BLaER1 treated with 17β-estradiol and CSF1 and Interleukin-3, amounts not matched to agents 10 nM and 100 nM (cell line): ENCODE measurements at regions not wholly inside any gene's neighbourhood (a gene's known extent, or its start where the extent isn't known, plus 50 kb on each side); places are given as distances from the start of the nearest gene placed in this dataset.

Experiments used
- H3K27ac ChIP-seq, 11 experiments: shearing (Covaris generic); formaldehyde crosslinking; 2 replicates each; pipeline ENCODE4 v1.8.1; 2022
- H3K27me3 ChIP-seq, 11 experiments: shearing (Covaris generic); formaldehyde crosslinking; 2 replicates each; pipeline ENCODE4 v1.8.1; 2022
- H3K36me3 ChIP-seq, 11 experiments: shearing (Covaris generic); formaldehyde crosslinking; 2 replicates each; pipeline ENCODE4 v1.8.1; 2022
- H3K4me1 ChIP-seq, 10 experiments: shearing (Covaris generic); formaldehyde crosslinking; 2 replicates each; pipeline ENCODE4 v1.8.1; 2022
- H3K4me2 ChIP-seq, 11 experiments: shearing (Covaris generic); formaldehyde crosslinking; 2 replicates each; pipeline ENCODE4 v1.8.1; 2022
- H3K4me3 ChIP-seq, 10 experiments: shearing (Covaris generic); formaldehyde crosslinking; 2 replicates each; pipeline ENCODE4 v1.8.1; 2022
- H3K9ac ChIP-seq, 11 experiments: shearing (Covaris generic); formaldehyde crosslinking; 2 replicates each; pipeline ENCODE4 v1.8.1; 2022
- H3K9me3 ChIP-seq, 11 experiments: shearing (Covaris generic); formaldehyde crosslinking; replicated peaks in 1 of 11; 2 replicates each; pipeline ENCODE4 v1.8.1; 2022
- H4K20me1 ChIP-seq, 11 experiments: shearing (Covaris generic); formaldehyde crosslinking; 2 replicates each; pipeline ENCODE4 v1.8.1; 2022
- Cebpa-rat ChIP-seq, 11 experiments: shearing (Covaris generic); IDR thresholded peaks; 2 replicates each; pipeline ENCODE4 v1.8.1; 2022

DNA sequence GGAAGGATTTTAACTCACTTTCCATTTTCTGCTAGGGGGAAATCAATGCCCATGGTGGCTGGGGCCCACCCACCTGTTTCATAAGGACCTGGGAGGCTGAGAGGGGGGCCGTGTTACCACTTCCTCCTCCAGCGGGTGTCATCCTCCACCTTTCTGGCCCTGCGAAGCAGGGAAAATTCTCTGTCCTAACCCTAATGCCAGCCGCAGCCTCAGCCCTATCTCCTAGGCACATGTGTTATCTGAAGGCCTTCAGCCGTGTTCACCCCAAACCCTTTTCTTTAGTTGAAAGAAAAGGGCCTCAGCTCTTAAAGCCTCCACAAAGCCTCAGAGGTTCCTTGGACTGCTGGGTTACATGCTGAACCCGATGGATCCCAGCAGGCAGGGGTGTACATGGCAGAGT lies 55.4 kb upstream of the NECTIN1 start:
- H3K9ac ChIP-seq, result no peak overlapping the region
- no peak for TF ChIP-seq Cebpa-rat (IDR thresholded peaks at IDR 0.05)
- no peak overlapping the region for H3K4me3 ChIP-seq
- no peaks in the 10 kb centered on the region for H3K36me3 ChIP-seq
- H3K27me3 ChIP-seq, result no peaks in the 10 kb centered on the region
- H3K4me1 ChIP-seq, result peaks cover 7 to 15% (median 10%) of the 10 kb centered on the region in 10 experiments; a peak in 14 of 20 replicates
- no peak overlapping the region for H3K27ac ChIP-seq
- H4K20me1 ChIP-seq, result 0 out of 22 replicates have a peak, but pooled peaks cover 0 to 9% (median 0%) of the 10 kb centered on the region in 11 experiments
- H3K9me3 ChIP-seq, result peaks cover 15 to 20% (median 17%) of the 10 kb centered on the region in 11 experiments
- no peak overlapping the region for H3K4me2 ChIP-seq

DNA sequence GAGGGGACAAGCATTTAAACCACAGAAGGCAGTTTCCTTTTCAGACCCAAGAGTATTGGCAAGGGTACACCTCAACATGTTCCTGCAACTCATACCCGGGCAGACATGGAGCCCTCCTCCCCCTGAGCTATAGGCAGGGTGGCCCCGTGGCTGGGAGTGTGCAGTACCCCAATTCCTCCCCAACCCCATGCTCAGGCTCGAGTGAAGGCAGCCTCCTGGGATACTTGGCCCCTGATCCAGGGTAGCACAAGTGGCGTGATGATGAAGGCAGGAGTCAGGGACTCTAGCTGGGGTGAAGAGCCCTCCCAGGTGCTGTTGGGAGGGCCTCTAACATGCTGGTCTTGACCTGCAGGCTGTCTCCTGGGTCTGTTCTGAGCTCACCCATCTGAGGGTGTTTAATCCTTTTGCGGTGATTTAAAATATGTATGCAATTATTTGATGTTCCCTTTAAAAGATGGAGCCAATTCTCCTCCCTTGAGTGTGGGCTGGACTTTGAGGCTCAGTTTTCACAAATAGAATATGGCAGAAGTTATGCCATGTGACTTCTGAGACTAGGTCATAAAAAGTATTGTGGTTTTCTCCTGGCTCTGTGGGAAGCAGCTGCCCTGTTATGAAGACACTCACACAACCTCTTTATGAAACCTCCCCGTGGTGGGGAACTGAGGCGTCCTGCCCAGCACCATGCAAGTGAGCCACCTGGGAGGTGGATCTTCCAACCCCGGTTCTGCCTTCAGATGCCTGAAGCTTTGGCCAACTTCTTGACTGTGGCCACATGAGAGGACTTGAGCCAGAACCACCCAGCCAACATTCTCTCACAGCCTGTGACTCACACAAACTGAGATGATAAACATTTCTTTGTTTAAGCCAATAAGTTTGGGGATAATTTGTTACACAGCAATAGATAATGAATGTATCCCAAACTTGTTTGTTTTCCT lies 54.7 kb upstream of the NECTIN1 start:
- Histone ChIP-seq H3K36me3 (no peaks in the 10 kb centered on the region), H3K27me3 (no peaks in the 10 kb centered on the region), H3K9ac (no peak overlapping the region), H3K4me1 (peaks cover 4 to 10% (median 7%) of the 10 kb centered on the region in 10 experiments; a peak in 14 of 20 replicates), H3K27ac (no peak overlapping the region), H3K4me2 (no peak overlapping the region), H4K20me1 (0 out of 22 replicates have a peak, but pooled peaks cover 0 to 4% (median 0%) of the 10 kb centered on the region in 11 experiments), H3K9me3 (peaks cover 15 to 20% (median 17%) of the 10 kb centered on the region in 11 experiments), H3K4me3 (no peak overlapping the region)
- no peak for TF ChIP-seq Cebpa-rat (IDR thresholded peaks at IDR 0.05)

DNA sequence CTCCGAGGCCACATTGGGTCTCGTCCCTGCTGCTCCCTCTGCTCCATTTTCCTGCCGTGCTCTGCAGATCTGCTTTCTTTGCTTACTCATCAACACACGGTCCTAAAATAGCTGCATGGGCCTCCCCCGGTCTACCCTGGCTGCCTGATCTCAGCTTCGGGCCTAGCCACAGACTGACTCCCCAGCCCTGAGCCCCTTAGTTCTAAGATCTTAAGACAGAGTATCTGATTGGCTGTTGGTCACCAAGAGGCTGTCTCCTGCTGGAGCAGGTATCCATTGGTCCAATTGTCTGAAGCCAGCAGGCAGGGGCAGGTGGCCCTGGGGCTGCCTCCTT lies 53.7 kb upstream of the NECTIN1 start:
- H3K4me1 ChIP-seq, result peaks cover 0 to 8% (median 3%) of the 10 kb centered on the region in 10 experiments; a peak in 5 of 20 replicates
- no peak overlapping the region for H3K27ac ChIP-seq
- H3K9me3 ChIP-seq, result peaks cover 15 to 20% (median 17%) of the 10 kb centered on the region in 11 experiments
- peaks cover 0 to 9% (median 0%) of the 10 kb centered on the region in 11 experiments; a peak in 3 of 22 replicates for H4K20me1 ChIP-seq
- no peaks in the 10 kb centered on the region; a peak in 1 of 22 replicates for H3K27me3 ChIP-seq
- peak overlapping the region in 4 of 11 experiments; percentile 21 to 36 (median 32); a peak in 4 of 22 replicates for H3K4me2 ChIP-seq
- H3K36me3 ChIP-seq, result no peaks in the 10 kb centered on the region
- TF ChIP-seq Cebpa-rat (IDR thresholded peaks at IDR 0.05), result no peak
- H3K4me3 ChIP-seq, result no peak overlapping the region
- H3K9ac ChIP-seq, result no peak overlapping the region

DNA sequence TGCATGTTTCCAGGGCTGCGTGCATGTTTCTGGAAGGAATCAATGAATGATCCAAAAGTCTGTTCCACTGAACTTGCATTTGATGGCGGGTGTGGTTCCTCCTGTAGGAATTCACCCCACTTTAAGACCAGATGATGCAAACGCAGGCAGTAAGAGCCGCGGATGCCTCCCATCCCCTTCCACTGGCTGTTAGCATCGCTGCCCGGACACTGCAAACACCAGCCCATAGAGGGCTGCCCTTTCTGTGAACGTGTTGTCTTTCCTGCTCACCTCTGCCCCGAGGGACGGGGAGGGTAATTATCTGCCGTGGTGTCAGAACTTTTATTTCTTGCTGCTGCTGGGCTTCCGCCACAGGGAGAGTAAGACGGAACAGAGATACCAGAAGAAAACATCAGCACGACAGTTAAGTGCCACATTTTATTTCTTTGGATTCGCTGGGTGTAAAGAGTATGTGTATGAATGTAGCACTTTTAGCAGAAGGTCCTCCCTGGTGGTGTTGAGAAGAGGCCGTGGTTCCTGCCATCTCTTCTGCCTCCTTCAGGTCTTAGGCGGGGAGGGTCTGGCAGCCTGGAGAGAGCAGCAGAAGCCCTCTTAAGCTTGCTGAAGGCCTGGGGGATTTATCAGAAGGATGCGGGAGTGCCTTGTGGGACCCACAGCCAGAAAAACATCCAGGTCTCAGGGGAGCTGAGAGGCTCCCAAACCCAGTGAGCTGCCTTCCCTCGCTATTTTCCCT lies 53.2 kb upstream of the NECTIN1 start:
- no peak for TF ChIP-seq Cebpa-rat (IDR thresholded peaks at IDR 0.05)

DNA sequence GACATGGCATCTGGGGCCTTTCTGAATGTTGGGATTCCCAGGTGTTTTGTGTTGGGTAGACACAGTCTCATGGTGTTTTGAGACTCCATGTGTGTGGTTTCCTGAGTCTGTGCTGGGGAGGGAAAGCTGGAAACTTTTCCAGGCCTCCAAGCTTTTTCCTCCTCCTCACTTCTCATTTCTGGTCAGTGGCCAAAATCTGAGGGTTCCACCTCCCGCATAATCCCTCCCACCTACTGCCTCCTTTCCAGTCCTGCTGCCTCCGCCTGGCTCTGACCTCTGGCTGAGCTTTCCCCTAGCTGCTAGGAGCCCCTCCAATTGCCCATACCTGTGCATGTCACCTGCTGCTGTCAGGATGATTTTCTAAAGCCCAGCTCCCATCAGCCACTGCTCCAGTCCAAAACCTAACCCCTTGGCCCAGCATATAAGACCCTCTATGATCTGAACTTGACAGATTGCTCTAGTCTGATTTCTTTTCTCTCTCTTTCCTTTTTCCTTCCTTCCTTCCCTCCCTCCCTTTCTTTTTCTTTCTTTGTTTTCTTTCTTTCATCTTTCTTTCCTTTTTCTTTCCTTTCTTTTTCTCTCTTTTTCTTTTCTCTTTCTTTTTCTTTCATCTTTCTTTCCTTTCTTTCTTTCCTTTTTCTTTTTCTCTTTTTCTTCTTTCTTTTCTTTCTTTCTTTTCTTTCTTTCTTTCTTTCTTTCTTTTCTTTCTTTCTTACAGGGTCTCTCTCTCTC lies 51.4 kb upstream of the NECTIN1 start:
- peaks cover 0 to 8% (median 0%) of the 10 kb centered on the region in 11 experiments; a peak in 3 of 22 replicates for H3K27me3 ChIP-seq
- no peak overlapping the region for H3K4me2 ChIP-seq

More for the DNA sequence above, 53.2 kb upstream of the NECTIN1 start:
- peak overlapping the region in 4 of 11 experiments; percentile 21 to 36 (median 32); a peak in 2 of 22 replicates for H3K4me2 ChIP-seq
- H3K9ac ChIP-seq, result no peak overlapping the region
- H3K4me1 ChIP-seq, result peaks cover 0 to 8% (median 3%) of the 10 kb centered on the region in 10 experiments; a peak in 5 of 20 replicates
- no peak overlapping the region for H3K27ac ChIP-seq
- peaks cover 15 to 20% (median 17%) of the 10 kb centered on the region in 11 experiments for H3K9me3 ChIP-seq
- H3K36me3 ChIP-seq, result no peaks in the 10 kb centered on the region
- H4K20me1 ChIP-seq, result peaks cover 0 to 10% (median 0%) of the 10 kb centered on the region in 11 experiments; a peak in 4 of 22 replicates
- no peaks in the 10 kb centered on the region; a peak in 1 of 22 replicates for H3K27me3 ChIP-seq
- H3K4me3 ChIP-seq, result no peak overlapping the region

DNA sequence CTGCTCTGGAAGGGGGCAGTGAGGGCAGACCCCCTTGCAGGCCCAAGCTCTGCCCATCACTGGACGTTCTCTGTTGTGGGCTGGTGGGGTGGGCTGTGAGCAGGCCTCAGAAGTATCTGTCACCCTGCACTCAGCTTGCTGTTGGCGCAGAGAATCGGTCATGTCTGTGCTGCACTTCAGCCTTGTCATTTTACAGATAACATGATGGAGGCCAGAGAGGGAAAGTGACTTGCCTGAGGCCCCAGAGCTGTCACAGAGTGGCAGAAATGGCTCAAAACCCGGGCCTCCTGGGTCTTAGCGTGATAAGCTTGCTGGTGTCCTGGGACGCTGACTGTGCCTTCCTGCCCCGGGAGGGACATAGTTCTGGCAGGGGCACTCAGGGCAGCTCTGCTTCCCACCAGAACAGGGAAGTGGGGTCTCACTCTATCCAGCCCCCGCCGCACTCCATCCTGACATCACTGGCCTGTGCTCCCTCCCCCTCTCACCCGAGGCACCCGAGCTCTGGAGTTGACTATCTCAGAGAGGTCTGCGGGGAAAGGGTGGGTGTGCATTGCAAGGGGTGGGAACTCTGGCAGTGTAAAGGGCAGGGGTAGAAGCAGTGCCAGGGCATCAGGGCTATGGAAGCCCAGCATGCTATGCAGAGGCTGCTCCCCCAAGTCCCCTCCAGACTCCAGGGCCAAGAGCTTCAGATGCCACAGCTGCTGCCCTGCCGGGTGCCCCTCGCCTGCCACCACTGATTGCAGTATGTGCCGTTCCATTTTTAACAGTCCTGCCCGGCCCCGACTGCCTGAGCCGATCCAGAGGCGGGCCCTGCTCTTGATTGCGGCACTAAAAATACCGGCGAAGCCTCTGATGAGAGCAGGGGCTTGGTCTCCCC lies 50.4 kb upstream of the NECTIN1 start:
- no peaks in the 10 kb centered on the region for H3K36me3 ChIP-seq
- peaks cover 11 to 17% (median 13%) of the 10 kb centered on the region in 11 experiments for H3K9me3 ChIP-seq
- H3K9ac ChIP-seq, result no peak overlapping the region
- H4K20me1 ChIP-seq, result peaks cover 0 to 14% (median 0%) of the 10 kb centered on the region in 11 experiments; a peak in 5 of 22 replicates
- peaks cover 0 to 8% (median 3%) of the 10 kb centered on the region in 10 experiments; a peak in 5 of 20 replicates for H3K4me1 ChIP-seq
- H3K27ac ChIP-seq, result no peak overlapping the region
- H3K4me3 ChIP-seq, result no peak overlapping the region
- TF ChIP-seq Cebpa-rat (IDR thresholded peaks at IDR 0.05), result no peak
- H3K4me2 ChIP-seq, result no peak overlapping the region
- H3K27me3 ChIP-seq, result peaks cover 0 to 8% (median 0%) of the 10 kb centered on the region in 11 experiments; a peak in 3 of 22 replicates

More for the DNA sequence above, 51.4 kb upstream of the NECTIN1 start:
- Histone ChIP-seq H3K4me3 (no peak overlapping the region), H3K36me3 (no peaks in the 10 kb centered on the region), H3K9me3 (peaks cover 15 to 20% (median 17%) of the 10 kb centered on the region in 11 experiments), H3K27ac (no peak overlapping the region), H3K4me1 (peaks cover 0 to 8% (median 3%) of the 10 kb centered on the region in 10 experiments; a peak in 5 of 20 replicates), H3K9ac (no peak overlapping the region), H4K20me1 (peaks cover 0 to 8% (median 0%) of the 10 kb centered on the region in 11 experiments; a peak in 4 of 22 replicates)
- TF ChIP-seq Cebpa-rat (IDR thresholded peaks at IDR 0.05), result no peak
